ENCODE measurements at regions not wholly inside any gene's neighbourhood (a gene's known extent, or its start where the extent isn't known, plus 50 kb on each side); places are given as distances from the start of the nearest gene placed in this dataset.

GRCh38 chr11:27255447-27255828 lies 107.6 kb downstream of the CCDC34 start:
- TF ChIP-seq, protein P1, sequence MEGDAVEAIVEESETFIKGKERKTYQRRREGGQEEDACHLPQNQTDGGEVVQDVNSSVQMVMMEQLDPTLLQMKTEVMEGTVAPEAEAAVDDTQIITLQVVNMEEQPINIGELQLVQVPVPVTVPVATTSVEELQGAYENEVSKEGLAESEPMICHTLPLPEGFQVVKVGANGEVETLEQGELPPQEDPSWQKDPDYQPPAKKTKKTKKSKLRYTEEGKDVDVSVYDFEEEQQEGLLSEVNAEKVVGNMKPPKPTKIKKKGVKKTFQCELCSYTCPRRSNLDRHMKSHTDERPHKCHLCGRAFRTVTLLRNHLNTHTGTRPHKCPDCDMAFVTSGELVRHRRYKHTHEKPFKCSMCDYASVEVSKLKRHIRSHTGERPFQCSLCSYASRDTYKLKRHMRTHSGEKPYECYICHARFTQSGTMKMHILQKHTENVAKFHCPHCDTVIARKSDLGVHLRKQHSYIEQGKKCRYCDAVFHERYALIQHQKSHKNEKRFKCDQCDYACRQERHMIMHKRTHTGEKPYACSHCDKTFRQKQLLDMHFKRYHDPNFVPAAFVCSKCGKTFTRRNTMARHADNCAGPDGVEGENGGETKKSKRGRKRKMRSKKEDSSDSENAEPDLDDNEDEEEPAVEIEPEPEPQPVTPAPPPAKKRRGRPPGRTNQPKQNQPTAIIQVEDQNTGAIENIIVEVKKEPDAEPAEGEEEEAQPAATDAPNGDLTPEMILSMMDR (IDR thresholded peaks at IDR 0.05): no peak
- TF ChIP-seq POLR2A (IDR thresholded peaks at IDR 0.05): no peak

All from breast epithelium (tissue), 3 donors.